ENCODE measurements at regions not wholly inside any gene's neighbourhood (a gene's known extent, or its start where the extent isn't known, plus 50 kb on each side); places are given as distances from the start of the nearest gene placed in this dataset.

GRCh38 chr4:59583845-59584568, 1616.1 kb upstream of the ADGRL3 start:
- no peak overlapping the region for H3K27ac ChIP-seq (ENCODE audit: control insufficient read depth, insufficient read depth)
- no peaks in the 10 kb centered on the region; the same call in 1 of the 3 replicates for H3K9me3 ChIP-seq (replicated peaks; ENCODE audit: control insufficient read depth, insufficient read depth, low read length)
- no peak overlapping the region for H3K9ac ChIP-seq (ENCODE audit: control insufficient read depth, insufficient read depth, low read length)
- in situ Hi-C loops (cut with MboI) (no loop called here), intact Hi-C loops (cut with micrococcal nuclease; ENCODE audit: unreplicated experiment) (no loop called here)
- FAIRE-seq (no peak), ATAC-seq (no peak), DNase-seq (ENCODE audit: low read depth, low spot score) (no peak)
- 44% methylated on average over 10 of the region's 10 CpGs for WGBS (ENCODE audit: insufficient coverage, insufficient replicate concordance, low lambda C conversion rate, missing lambda C conversion rate)
- BruUV-seq (replicated peaks) = no TSS peak
- H3K4me2 ChIP-seq (ENCODE audit: control insufficient read depth, insufficient read depth) = no peak overlapping the region
- ChIA-PET SMC1A (ENCODE audit: uncharacterized antibody, unreplicated experiment) (no interaction called here), RAD21 (ENCODE audit: unreplicated experiment) (no interaction called here), POLR2A (no interaction called here), CTCF (no interaction called here)
- H3K4me1 ChIP-seq (ENCODE audit: control insufficient read depth, insufficient read depth, low read length) = no peaks in the 10 kb centered on the region
- H3K79me2 ChIP-seq (ENCODE audit: control insufficient read depth, insufficient read depth, low read length) = no peaks in the 10 kb centered on the region
- H2AFZ ChIP-seq (ENCODE audit: control insufficient read depth, low read depth, low read length) = no peak overlapping the region
- no peaks in the 10 kb centered on the region for H3K27me3 ChIP-seq (replicated peaks in 1 of 2; ENCODE audit: control insufficient read depth in 2 of 2, insufficient read depth in 2 of 2, low read length in 1 of 2)
- H4K20me1 ChIP-seq (ENCODE audit: control insufficient read depth, insufficient read depth) = no peaks in the 10 kb centered on the region
- no peaks in the 10 kb centered on the region for H3K36me3 ChIP-seq (ENCODE audit: control insufficient read depth in 2 of 2, insufficient read depth in 2 of 2, low read length in 1 of 2)
- no peak overlapping the region for H3K4me3 ChIP-seq
- no peak for TF ChIP-seq ZNF687 (IDR thresholded peaks at IDR 0.05)
- no peak for TF ChIP-seq MYC (IDR thresholded peaks at IDR 0.05; ENCODE audit: insufficient read depth, insufficient read length, insufficient replicate concordance, low read length, severe bottlenecking)
- no peak for TF ChIP-seq NFXL1 (IDR thresholded peaks at IDR 0.05; ENCODE audit: borderline replicate concordance)
- TF ChIP-seq BRCA1 (IDR thresholded peaks at IDR 0.05; ENCODE audit: low read depth, low read length) = no peak
- TF ChIP-seq NR2C2 (IDR thresholded peaks at IDR 0.05; ENCODE audit: borderline replicate concordance, control insufficient read depth, insufficient read length, low read depth) = no peak
- no peak for TF ChIP-seq EGR1 (IDR thresholded peaks at IDR 0.05; ENCODE audit: borderline replicate concordance in 1 of 2, low read depth in 2 of 2, low read length in 2 of 2)
- no peak for TF ChIP-seq SIX5 (IDR thresholded peaks at IDR 0.05; ENCODE audit: low read depth, low read length, severe bottlenecking)

Measured in GM12878 (cell line).